SK-N-SH treated with all-trans-retinoic acid at 6 μM for 48 hours (cell line): ENCODE measurements at regions not wholly inside any gene's neighbourhood (a gene's known extent, or its start where the extent isn't known, plus 50 kb on each side); places are given as distances from the start of the nearest gene placed in this dataset.

Source experiments
- CSRNP3 ChIP-seq: fragments of 250-450 bp; sonication (Bioruptor Pico); IDR thresholded peaks from 2 replicates; pipeline ENCODE4 v1.5.1; 2021; ENCODE audit warnings: mild to moderate bottlenecking, moderate library complexity
- TCF4 ChIP-seq: fragments of 250-450 bp; sonication (Bioruptor Pico); IDR thresholded peaks from 2 replicates; pipeline ENCODE4 v1.8.0; 2021; ENCODE audit warnings: mild to moderate bottlenecking, moderate library complexity, borderline replicate concordance
- TF ChIP-seq, protein P1 (sequence below): fragments of 250-450 bp; sonication (Bioruptor Pico); IDR thresholded peaks from 2 replicates; pipeline ENCODE4 v1.8.0; 2020; ENCODE audit warnings: mild to moderate bottlenecking, moderate library complexity, borderline replicate concordance
- TF ChIP-seq, protein P2 (sequence below): fragments of 250-450 bp; sonication (Bioruptor Pico); IDR thresholded peaks from 2 replicates; pipeline ENCODE4 v1.5.0; 2020; ENCODE audit warnings: mild to moderate bottlenecking, moderate library complexity

- TF ChIP-seq TCF4 (CRISPR knock-in tag) (no peak), CSRNP3 (CRISPR knock-in tag) (no peak)
- TF ChIP-seq, protein P1, sequence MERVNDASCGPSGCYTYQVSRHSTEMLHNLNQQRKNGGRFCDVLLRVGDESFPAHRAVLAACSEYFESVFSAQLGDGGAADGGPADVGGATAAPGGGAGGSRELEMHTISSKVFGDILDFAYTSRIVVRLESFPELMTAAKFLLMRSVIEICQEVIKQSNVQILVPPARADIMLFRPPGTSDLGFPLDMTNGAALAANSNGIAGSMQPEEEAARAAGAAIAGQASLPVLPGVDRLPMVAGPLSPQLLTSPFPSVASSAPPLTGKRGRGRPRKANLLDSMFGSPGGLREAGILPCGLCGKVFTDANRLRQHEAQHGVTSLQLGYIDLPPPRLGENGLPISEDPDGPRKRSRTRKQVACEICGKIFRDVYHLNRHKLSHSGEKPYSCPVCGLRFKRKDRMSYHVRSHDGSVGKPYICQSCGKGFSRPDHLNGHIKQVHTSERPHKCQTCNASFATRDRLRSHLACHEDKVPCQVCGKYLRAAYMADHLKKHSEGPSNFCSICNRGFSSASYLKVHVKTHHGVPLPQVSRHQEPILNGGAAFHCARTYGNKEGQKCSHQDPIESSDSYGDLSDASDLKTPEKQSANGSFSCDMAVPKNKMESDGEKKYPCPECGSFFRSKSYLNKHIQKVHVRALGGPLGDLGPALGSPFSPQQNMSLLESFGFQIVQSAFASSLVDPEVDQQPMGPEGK = no peak
- TF ChIP-seq, protein P2, sequence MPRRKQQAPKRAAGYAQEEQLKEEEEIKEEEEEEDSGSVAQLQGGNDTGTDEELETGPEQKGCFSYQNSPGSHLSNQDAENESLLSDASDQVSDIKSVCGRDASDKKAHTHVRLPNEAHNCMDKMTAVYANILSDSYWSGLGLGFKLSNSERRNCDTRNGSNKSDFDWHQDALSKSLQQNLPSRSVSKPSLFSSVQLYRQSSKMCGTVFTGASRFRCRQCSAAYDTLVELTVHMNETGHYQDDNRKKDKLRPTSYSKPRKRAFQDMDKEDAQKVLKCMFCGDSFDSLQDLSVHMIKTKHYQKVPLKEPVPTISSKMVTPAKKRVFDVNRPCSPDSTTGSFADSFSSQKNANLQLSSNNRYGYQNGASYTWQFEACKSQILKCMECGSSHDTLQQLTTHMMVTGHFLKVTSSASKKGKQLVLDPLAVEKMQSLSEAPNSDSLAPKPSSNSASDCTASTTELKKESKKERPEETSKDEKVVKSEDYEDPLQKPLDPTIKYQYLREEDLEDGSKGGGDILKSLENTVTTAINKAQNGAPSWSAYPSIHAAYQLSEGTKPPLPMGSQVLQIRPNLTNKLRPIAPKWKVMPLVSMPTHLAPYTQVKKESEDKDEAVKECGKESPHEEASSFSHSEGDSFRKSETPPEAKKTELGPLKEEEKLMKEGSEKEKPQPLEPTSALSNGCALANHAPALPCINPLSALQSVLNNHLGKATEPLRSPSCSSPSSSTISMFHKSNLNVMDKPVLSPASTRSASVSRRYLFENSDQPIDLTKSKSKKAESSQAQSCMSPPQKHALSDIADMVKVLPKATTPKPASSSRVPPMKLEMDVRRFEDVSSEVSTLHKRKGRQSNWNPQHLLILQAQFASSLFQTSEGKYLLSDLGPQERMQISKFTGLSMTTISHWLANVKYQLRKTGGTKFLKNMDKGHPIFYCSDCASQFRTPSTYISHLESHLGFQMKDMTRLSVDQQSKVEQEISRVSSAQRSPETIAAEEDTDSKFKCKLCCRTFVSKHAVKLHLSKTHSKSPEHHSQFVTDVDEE = no peak
Observed at GRCh38 chr16:29314292-29314934, 92.1 kb downstream of the NPIPB11 start.
